AG09319 (cell line): ENCODE measurements at regions not wholly inside any gene's neighbourhood (a gene's known extent, or its start where the extent isn't known, plus 50 kb on each side); places are given as distances from the start of the nearest gene placed in this dataset.
"Not testable (repeated sequence)": the region's sequence is repeated elsewhere in the genome, so short reads cannot be mapped to it uniquely, and the experiment has no call there.

ENCODE experiments used
- DNase-seq: peaks from one replicate; pipeline ENCODE4 v3.0.0-alpha.2; 2010; ENCODE audit warnings: low read depth; ENCODE audit errors: extremely low read depth
- CTCF ChIP-seq: IDR thresholded peaks from 2 replicates; pipeline ENCODE4 v1.5.1; 2011; ENCODE audit warnings: low read depth, mild to moderate bottlenecking, inconsistent platforms, low read length, moderate library complexity

- DNase-seq, result no peak
- TF ChIP-seq CTCF, result no peak
These were observed 77.4 kb upstream of the SMURF2 start for GRCh38 chr17:64739316-64740058.

GRCh38 chr17:64736804-64737492 lies 74.8 kb upstream of the SMURF2 start:
- TF ChIP-seq CTCF, result peak; percentile 52
- no peak for DNase-seq

DNA sequence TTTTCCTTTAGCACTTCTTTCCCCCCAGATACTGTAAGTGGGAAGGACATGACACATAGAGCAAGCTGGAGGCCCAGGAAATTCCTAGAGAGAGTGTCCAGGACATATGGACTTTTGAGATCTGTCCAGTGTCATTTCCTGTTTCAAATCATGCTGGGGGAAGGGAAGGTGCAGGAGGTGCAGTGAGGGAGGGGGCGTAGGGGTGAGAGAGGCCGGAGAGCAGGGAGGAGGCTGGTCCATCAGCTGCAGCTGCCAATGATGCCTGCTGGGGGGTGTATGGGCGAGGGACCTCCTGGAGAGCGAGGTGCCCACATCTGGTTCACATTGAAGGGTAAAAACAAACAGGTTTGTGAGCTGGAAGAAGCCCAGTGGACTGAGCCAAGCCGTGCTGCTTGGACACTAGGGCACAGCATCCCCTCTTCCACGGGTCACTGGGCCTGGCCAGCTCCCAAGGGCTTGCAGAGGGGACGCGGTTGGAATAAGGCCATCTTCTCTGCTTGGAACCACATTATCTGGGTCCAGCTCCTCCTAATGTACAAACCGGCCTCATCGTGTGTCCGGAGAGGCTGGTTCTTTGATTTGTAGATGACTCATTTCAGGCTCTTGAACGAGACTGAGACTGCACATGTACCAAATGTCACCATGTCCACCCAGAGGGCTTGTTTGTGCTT lies 70.4 kb upstream of the SMURF2 start:
- peak; percentile 93 for DNase-seq
- TF ChIP-seq CTCF, result peak; percentile 4; the same call in 1 of the 2 replicates

GRCh38 chr17:64730023-64730422 lies 67.9 kb upstream of the SMURF2 start:
- not testable (repeated sequence) for DNase-seq

DNA sequence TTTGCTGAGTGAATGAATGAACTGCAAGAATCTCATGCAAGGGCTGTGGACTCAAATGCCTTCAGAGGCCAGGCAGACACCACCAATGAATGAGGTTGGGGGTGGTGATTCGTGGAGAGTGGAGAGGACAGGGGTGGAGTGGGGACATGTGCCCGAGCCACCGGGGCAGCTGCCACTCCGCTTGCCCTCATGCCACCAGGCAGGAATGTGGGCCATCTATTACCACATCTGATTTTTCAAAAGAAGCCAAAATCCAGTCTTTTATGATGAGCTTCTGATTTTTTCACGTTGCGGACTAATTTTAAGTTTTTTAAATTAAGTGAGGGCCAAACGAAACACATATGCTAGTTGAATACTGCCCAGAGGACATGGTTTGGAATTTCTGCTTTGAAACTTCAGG lies 67.1 kb upstream of the SMURF2 start:
- no peak for TF ChIP-seq CTCF

GRCh38 chr17:64728041-64728695 lies 66.1 kb upstream of the SMURF2 start:
- DNase-seq, result no peak
- no peak for TF ChIP-seq CTCF

More for the DNA sequence above, 67.1 kb upstream of the SMURF2 start:
- no peak for DNase-seq

- DNase-seq, result not testable (repeated sequence)
These were observed 63.9 kb upstream of the SMURF2 start for GRCh38 chr17:64726025-64726424.

DNA sequence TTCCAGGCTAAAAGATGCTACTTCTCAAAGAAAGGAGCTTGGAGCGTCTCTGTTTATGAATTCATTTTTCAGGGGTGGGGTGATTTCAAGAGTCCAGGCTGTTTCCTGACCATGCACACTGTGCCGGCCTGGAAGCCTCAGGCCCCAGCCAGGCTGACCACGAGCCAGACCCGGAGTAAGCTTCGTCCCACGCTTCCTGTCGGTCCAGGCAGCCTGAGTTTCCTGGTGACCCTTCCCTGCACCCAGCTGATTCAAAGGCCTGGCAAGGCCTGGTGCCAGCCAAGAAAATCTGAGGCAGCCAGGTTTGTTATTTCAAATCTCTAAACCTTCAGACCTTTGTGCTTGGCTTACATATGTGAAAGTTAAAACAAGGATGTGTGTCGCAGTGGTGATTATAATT lies 62.1 kb upstream of the SMURF2 start:
- not testable (repeated sequence) for DNase-seq
